ENCODE measurements at regions not wholly inside any gene's neighbourhood (a gene's known extent, or its start where the extent isn't known, plus 50 kb on each side); places are given as distances from the start of the nearest gene placed in this dataset.
"Not testable (repeated sequence)": the region's sequence is repeated elsewhere in the genome, so short reads cannot be mapped to it uniquely, and the experiment has no call there.

DNA sequence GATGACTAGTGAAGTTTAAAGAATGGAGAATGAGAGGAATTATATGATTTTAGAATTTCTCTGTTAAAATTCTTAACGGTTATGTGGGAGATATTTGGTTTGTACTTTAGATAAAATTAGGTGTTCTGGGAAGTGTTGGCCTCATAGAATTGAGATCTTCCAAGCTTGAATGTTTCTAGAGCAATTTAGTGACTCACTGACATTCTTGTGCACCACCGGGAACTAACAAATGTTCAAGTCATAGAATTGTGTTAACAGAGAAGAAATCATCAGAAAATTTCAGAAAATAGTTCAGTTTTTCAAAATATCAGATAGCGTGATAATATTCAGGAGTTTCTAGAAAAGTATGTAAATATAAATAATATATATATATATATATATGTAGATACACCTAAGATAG, 67.9 kb upstream of the BMP5 start:
- TF ChIP-seq CTCF (IDR thresholded peaks at IDR 0.05), result no peak
- no peak for TF ChIP-seq POLR2A (IDR thresholded peaks at IDR 0.05)
- H3K27ac ChIP-seq, result no peak overlapping the region
- H3K36me3 ChIP-seq, result no peaks in the 10 kb centered on the region
- H3K4me3 ChIP-seq, result no peak overlapping the region
- DNase-seq, result no peak
- no peaks in the 10 kb centered on the region for H3K27me3 ChIP-seq
- H3K9me3 ChIP-seq, result no peaks in the 10 kb centered on the region
- no peaks in the 10 kb centered on the region for H3K4me1 ChIP-seq

- Histone ChIP-seq H3K4me1 (no peaks in the 10 kb centered on the region), H3K9me3 (no peaks in the 10 kb centered on the region), H3K36me3 (no peaks in the 10 kb centered on the region), H3K27ac (no peak overlapping the region), H3K27me3 (no peaks in the 10 kb centered on the region), H3K4me3 (no peak overlapping the region)
- TF ChIP-seq CTCF (IDR thresholded peaks at IDR 0.05) (no peak), POLR2A (IDR thresholded peaks at IDR 0.05) (no peak)
- no peak for DNase-seq
Measured at GRCh38 chr6:55941702-55942101, 66.3 kb upstream of the BMP5 start.

DNA sequence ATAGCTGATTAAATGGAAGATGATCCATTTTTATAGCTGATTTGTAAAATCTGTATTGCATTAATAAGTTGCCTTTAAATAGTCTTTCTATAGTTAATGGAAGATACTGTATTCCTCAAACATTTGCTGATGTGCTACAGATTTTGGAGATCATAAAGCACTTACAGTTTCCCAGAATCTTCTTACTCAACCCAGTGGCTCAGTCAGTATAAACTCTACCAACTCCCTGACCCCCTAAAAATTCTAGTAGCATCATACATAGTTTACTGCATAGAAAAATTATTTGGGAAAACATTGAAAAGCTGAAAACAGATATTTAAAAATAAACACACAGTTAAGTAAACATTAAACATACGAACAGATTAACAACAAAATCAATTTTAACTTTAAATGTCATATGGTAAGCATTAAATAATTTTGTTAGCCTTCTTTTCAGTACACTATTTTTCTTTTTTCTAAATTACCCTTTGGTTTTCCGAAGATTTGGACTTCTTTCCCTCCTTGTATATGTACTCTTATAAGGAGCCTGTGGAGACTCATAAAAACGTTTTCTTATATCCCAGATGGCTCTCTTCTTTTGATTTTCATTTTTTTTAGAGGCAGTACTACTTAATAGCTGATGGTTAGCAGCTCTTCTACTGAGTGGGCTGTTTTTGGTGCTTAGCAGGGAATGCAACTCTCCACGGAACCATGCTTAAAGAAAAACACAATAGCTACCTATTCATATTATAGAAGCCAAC, 62.7 kb upstream of the BMP5 start:
- Histone ChIP-seq H3K4me1 (no peaks in the 10 kb centered on the region), H3K36me3 (no peaks in the 10 kb centered on the region), H3K27ac (no peak overlapping the region), H3K27me3 (no peaks in the 10 kb centered on the region), H3K9me3 (no peaks in the 10 kb centered on the region), H3K4me3 (no peak overlapping the region)
- no peak for DNase-seq
- TF ChIP-seq CTCF (IDR thresholded peaks at IDR 0.05) (no peak), POLR2A (IDR thresholded peaks at IDR 0.05) (no peak)

DNA sequence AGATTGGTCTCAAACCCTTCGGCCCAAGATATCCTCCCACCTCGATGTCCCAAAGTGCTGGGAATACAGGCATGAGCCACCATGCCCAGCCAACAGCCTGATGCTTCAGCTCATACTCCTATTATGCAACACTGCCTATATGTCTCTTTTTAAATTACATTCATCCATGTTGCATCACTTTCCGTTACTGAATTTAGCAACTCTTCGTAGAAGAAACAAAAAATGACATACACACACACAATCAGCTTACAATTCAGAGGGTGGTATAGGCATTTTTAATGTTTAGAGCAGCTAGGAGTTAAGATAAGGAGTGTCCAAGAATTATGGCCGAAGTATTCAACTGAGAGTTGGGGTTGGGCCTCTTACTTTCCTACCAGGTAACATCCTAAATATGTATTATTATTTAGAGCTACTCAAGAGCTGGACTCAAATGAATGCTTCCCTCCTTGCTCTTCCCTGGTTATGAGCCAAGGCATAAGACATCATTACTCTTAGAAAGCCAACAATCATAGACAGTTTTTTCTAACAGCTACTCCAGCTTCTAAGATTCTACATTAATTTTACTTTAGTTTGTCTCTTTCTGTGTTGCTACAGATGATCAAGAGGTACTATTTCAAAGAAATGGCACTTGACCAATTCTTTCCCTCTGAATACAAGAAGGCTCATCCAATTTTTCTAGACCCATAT, 62.0 kb upstream of the BMP5 start:
- TF ChIP-seq POLR2A (IDR thresholded peaks at IDR 0.05) (no peak), CTCF (IDR thresholded peaks at IDR 0.05) (no peak)
- Histone ChIP-seq H3K27ac (no peak overlapping the region), H3K36me3 (no peaks in the 10 kb centered on the region), H3K9me3 (no peaks in the 10 kb centered on the region), H3K4me1 (no peaks in the 10 kb centered on the region), H3K4me3 (no peak overlapping the region), H3K27me3 (no peaks in the 10 kb centered on the region)
- DNase-seq, result no peak

DNA sequence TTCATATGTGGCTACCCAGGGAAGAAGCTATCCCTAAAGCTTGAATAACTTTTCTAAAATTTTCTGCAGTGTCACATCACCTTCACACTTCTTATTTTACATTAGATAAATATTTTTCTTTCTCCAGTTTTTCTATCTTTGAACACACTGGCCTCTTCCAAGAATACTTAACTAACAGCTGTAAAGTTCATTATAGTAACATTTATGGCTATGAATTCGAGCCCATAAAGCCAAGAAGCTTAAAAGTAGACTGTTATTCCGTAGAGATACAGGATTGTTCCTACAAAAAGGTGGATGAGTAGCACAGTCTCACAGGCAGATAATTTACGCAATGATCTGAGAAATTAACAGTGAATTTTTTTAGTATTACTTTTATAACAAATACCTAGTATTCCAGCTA, 55.7 kb upstream of the BMP5 start:
- DNase-seq, result no peak
- Histone ChIP-seq H3K36me3 (no peaks in the 10 kb centered on the region), H3K27me3 (no peaks in the 10 kb centered on the region), H3K9me3 (no peaks in the 10 kb centered on the region), H3K27ac (no peak overlapping the region), H3K4me1 (no peaks in the 10 kb centered on the region), H3K4me3 (no peak overlapping the region)
- TF ChIP-seq POLR2A (IDR thresholded peaks at IDR 0.05), result no peak
- no peak for TF ChIP-seq CTCF (IDR thresholded peaks at IDR 0.05)

DNA sequence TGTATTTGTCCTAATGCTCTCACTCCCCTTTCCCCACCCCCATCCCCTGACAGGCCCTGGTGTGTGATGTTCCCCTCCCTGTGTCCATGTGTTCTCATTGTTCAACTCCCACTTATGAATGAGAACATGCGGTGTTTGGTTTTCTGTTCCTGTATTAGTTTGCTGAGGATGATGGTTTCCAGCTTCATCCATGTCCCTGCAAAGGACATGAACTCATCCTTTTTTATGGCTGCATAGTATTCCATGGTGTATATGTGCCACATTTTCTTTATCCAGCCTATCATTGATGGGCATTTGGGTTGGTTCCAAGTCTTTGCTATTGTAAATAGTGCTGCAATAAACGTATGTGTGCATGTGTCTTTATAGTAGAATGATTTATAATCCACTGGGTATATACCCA, 52.3 kb upstream of the BMP5 start:
- not testable (repeated sequence) for DNase-seq, H3K9me3 ChIP-seq, H3K4me3 ChIP-seq, H3K36me3 ChIP-seq, H3K4me1 ChIP-seq, H3K27ac ChIP-seq, H3K27me3 ChIP-seq

All from Peyer's patch (tissue), 4 donors.